ENCODE measurements at regions not wholly inside any gene's neighbourhood (a gene's known extent, or its start where the extent isn't known, plus 50 kb on each side); places are given as distances from the start of the nearest gene placed in this dataset.

DNA sequence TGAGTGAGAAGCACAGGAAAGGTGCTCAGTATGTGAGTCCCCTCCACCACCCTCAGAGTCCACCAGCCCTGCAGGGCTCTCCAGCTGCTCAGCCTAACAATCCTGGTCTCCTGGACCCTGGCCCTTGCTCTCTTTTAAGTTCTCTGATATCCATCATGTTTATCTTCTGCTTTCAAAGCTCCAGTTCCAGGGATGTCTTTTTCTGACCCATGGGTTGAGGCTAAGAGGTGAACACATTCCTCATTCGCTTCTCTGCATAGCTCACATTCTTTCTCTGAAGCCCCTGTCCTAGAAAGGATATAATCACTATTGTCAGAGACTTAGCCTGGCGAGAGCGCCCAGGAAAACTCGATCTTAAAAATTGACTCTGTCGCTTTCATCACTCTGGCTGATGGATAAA lies 86.4 kb downstream of the ARL4C start:
- ChIA-PET POLR2A (no interaction called here), RAD21 (ENCODE audit: low non-redundant PET in 1 of 2, low total read pairs in 2 of 2, uncharacterized antibody in 2 of 2, unreplicated experiment in 2 of 2) (no interaction called here), CTCF (no interaction called here)
- no TSS peak for BruUV-seq (replicated peaks)
- no peaks in the 10 kb centered on the region for H3K9me2 ChIP-seq (ENCODE audit: insufficient read depth)
- no peaks in the 10 kb centered on the region for H3K27me3 ChIP-seq (ENCODE audit: insufficient read depth, low read length)
- H3K9me3 ChIP-seq (ENCODE audit: control insufficient read depth in 1 of 2, insufficient read depth in 1 of 2, low read depth in 1 of 2, low read length in 2 of 2) = no peaks in the 10 kb centered on the region
- ATAC-seq (no peak), DNase-seq (ENCODE audit: low read depth, low spot score) (no peak)
- no peak overlapping the region for H2AFZ ChIP-seq (ENCODE audit: low read depth, low read length, poor library complexity, severe bottlenecking)
- H3K4me1 ChIP-seq (ENCODE audit: control insufficient read depth in 1 of 2, insufficient read depth in 2 of 2, low read length in 2 of 2) = peaks cover 0 to 6% of the 10 kb centered on the region in 2 experiments; a peak in 1 of 4 replicates
- no peak overlapping the region for H3K9ac ChIP-seq (ENCODE audit: low read length)
- no peaks in the 10 kb centered on the region for H4K20me1 ChIP-seq (ENCODE audit: insufficient read depth)
- no peak overlapping the region for H3K4me2 ChIP-seq (ENCODE audit: low read length)
- no peak overlapping the region for H3K4me3 ChIP-seq (replicated peaks in 1 of 2; ENCODE audit: low read depth in 1 of 2, low read length in 2 of 2)
- no peaks in the 10 kb centered on the region for H3K79me2 ChIP-seq (ENCODE audit: insufficient read depth, low read length)
- no peak overlapping the region for H3K27ac ChIP-seq (ENCODE audit: low read depth, low read length)
- H3K36me3 ChIP-seq (ENCODE audit: control insufficient read depth in 1 of 2, insufficient read depth in 2 of 2, low read length in 2 of 2) = no peaks in the 10 kb centered on the region
- intact Hi-C loops (cut with micrococcal nuclease) = no loop called here
- no peak for TF ChIP-seq RAD21 (IDR thresholded peaks at IDR 0.05; ENCODE audit: low read depth)
- no peak for TF ChIP-seq ZFX (IDR thresholded peaks at IDR 0.05)
- TF ChIP-seq REST (IDR thresholded peaks at IDR 0.05; ENCODE audit: low read depth) = no peak
- TF ChIP-seq SP1 (IDR thresholded peaks at IDR 0.05; ENCODE audit: low read depth) = no peak
- TF ChIP-seq CBX3 (IDR thresholded peaks at IDR 0.05; ENCODE audit: low read depth) = no peak
- TF ChIP-seq SRF (IDR thresholded peaks at IDR 0.05; ENCODE audit: low read depth) = no peak
- no peak for TF ChIP-seq MAX (IDR thresholded peaks at IDR 0.05)
- TF ChIP-seq ZNF274 (IDR thresholded peaks at IDR 0.05; ENCODE audit: low read depth, low read length) = no peak
- no peak for TF ChIP-seq ELF1 (IDR thresholded peaks at IDR 0.05; ENCODE audit: borderline replicate concordance, low read depth)
- no peak for TF ChIP-seq ZBTB33 (IDR thresholded peaks at IDR 0.05; ENCODE audit: extremely low read depth, insufficient replicate concordance, low read length)
- no peak for TF ChIP-seq EZH2phosphoT487 (IDR thresholded peaks at IDR 0.05; ENCODE audit: borderline replicate concordance)
- TF ChIP-seq, protein P1, sequence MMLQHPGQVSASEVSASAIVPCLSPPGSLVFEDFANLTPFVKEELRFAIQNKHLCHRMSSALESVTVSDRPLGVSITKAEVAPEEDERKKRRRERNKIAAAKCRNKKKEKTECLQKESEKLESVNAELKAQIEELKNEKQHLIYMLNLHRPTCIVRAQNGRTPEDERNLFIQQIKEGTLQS (IDR thresholded peaks at IDR 0.05) = no peak

Measured in HCT116 (cell line).